GM12875 (cell line): ENCODE measurements at regions not wholly inside any gene's neighbourhood (a gene's known extent, or its start where the extent isn't known, plus 50 kb on each side); places are given as distances from the start of the nearest gene placed in this dataset.

Source experiments
- H3K4me3 ChIP-seq: one replicate; pipeline ENCODE4 v1.5.1; 2011; ENCODE audit warnings: low read depth, low read length, control low read depth
- TF ChIP-seq, protein P1 (sequence below): IDR thresholded peaks from 2 replicates; pipeline ENCODE4 v1.5.1; 2011; ENCODE audit warnings: low read depth, mild to moderate bottlenecking, control low read depth, inconsistent platforms, low read length, moderate library complexity, borderline replicate concordance; ENCODE audit not compliant: insufficient read depth

DNA sequence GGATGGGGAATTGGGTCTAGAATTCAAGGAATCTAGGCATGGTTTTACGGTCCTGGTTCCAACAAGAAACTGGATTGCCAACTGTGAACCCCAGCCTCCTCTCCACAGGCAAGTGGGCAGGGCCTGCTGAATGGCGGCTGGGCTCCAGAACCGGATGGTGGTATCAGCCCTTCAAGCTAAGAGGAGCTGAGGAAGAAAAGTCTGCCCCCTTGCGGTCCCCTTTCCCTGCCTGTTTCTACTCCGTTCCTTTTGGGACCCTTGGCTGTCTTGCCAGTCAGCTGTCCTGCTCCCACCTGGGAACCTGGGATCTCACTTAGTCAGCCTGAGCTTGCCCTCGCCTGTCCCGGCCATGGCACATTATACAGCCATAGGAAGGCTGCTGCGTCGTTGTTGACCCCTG, 234.4 kb upstream of the DAPK1 start:
- TF ChIP-seq, protein P1, sequence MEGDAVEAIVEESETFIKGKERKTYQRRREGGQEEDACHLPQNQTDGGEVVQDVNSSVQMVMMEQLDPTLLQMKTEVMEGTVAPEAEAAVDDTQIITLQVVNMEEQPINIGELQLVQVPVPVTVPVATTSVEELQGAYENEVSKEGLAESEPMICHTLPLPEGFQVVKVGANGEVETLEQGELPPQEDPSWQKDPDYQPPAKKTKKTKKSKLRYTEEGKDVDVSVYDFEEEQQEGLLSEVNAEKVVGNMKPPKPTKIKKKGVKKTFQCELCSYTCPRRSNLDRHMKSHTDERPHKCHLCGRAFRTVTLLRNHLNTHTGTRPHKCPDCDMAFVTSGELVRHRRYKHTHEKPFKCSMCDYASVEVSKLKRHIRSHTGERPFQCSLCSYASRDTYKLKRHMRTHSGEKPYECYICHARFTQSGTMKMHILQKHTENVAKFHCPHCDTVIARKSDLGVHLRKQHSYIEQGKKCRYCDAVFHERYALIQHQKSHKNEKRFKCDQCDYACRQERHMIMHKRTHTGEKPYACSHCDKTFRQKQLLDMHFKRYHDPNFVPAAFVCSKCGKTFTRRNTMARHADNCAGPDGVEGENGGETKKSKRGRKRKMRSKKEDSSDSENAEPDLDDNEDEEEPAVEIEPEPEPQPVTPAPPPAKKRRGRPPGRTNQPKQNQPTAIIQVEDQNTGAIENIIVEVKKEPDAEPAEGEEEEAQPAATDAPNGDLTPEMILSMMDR, result 0 out of 2 replicates have a peak, but pooled peaks have one; percentile 6
- H3K4me3 ChIP-seq, result no peak overlapping the region

DNA sequence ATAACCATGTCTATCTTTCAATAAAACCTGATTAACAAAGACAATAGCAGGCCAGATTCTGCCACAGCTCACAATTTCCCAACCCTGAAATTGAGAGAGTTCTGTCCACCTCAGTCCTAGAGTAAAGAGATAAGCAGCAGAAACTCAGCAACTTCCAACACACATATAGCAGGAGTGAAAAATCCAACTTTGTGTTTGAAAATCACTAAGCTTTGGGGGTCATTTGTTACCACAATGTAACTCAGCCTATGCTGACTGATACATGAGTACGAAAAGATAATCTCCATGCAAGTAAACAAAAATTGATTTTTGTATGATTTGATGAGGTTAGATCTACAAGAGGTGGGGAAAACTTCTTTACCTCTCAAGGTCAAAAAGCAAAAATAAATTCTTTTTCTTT, 231.0 kb upstream of the DAPK1 start:
- TF ChIP-seq, protein P1, result no peak
- H3K4me3 ChIP-seq, result no peak overlapping the region

DNA sequence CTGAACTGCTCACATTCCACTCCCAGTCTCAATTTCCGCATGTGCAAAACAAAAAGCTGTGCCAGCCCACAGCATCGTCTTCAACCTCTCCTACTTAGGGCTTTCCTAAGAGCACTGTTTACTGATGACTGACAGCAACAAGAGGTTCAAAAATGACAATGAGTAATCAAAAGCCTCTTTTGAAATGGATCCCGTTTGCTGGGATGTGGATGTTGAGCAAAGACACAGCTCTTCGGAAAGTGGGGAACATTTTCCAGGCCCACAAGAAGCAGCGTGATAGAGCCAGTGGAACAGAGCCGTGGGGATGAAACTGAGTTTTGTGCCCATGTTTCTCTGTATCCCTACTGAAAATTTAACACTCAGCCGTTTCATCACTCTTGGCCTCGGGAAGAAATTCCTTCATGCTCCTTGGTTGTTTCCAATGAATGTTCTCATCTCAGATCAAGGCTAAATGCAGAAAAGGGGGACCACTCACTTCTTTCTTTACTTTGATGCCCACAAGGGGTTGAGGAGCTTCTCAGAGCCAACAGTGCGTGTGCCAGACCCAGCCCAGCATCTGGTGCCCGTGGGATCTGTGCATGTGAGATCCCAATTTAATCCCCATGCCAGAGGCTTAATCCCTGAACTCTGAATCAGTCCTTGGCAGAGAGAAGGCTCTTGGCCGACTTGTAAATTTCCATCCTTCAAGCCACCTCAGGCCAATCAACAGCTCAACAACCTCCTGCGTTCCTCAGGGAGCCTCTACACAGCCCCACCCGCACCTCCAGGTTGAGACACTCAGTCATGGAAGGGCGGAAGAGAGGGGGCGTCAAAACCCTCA, 230.2 kb upstream of the DAPK1 start:
- H3K4me3 ChIP-seq, result no peak overlapping the region
- TF ChIP-seq, protein P1, result no peak

DNA sequence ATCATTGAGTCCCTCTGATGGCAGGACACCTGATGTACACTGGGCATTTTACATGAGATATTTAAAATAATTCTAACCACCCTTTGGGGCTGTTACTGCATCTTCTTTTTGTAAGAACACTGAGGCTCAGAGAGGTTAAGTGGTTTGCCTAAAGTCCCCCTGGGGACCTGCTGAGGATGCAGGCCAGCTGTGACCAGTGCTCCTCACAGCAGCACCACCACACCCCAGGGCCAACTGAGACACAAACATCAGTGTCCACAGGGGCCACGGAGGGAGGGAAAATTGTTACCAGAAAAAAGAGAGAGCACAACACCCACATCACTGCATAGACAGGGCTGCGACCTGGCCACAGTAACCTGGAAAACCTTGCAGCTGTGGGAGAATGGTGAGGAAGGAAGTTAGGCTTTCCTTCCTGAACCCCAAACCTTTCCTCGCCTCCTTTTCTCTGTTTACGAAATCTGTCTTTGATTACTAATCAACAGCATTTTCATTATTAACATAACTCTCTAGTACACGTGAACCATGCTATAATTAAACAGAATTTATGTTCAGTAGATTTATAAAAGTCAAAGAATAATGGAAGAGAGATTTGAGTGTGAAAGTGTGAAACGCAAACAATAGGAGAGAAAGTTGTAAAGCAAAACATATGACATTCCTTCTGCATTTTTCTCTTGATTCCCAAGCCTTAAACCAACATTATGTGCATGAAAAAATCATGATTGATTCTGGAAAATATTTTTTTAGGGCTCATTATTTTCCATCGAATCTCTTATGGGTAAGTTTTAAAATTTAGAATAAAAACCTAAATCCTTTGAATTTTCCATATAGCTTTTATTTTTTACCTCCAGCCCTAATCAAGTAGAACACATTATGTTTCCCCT, 228.1 kb upstream of the DAPK1 start:
- TF ChIP-seq, protein P1, result no peak
- no peak overlapping the region for H3K4me3 ChIP-seq

DNA sequence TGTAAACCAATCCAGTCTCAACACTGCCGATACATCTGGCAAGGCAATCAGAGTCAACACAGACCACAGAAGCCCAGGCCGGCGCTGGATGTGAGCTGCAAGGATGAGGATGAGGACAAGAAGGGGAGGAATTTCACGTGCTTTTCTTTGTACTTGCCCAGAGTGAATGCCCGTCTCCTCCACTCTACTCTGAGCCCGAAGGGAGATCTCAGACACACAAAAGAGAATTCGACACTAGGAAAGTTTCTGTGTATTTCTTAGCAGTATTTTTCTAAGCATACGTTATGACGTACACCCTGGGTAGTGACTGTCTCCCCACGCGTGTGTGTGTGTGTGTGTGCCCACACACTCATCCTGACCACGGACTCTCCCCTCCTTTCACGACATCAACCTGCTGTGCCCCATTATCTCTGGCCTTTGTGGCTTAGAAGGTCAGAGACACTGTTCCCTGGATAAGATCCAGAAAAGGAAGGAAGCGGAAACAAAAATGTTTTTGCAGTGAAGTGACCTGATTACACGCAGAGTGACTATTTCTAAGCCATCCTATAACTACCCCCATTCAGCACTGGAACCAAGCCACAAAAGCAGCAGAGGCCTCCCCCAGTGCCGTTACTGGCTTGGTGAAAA, 227.3 kb upstream of the DAPK1 start:
- no peak overlapping the region for H3K4me3 ChIP-seq
- TF ChIP-seq, protein P1, result no peak

DNA sequence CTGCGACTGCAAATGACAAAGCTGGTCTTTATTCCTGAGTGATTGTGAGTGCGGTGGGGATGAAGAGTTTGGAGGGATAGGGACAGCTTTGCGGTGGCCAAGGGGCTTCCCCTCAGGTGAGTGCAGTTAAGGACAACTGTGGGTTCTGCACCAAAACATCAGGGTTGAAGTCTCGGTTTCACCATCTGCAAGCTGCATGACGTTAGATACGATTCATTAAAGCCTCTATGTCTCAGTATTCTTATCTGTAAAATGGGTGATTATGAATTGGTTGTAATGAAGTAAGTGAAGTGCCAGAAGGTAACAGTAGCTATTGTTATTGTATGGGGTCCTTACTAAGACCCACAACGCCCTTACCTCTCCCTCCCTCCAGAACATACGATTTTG, 226.8 kb upstream of the DAPK1 start:
- TF ChIP-seq, protein P1, result no peak

More for the DNA sequence above, 226.8 kb upstream of the DAPK1 start:
- no peak overlapping the region for H3K4me3 ChIP-seq
